ENCODE measurements at regions not wholly inside any gene's neighbourhood (a gene's known extent, or its start where the extent isn't known, plus 50 kb on each side); places are given as distances from the start of the nearest gene placed in this dataset.

DNA sequence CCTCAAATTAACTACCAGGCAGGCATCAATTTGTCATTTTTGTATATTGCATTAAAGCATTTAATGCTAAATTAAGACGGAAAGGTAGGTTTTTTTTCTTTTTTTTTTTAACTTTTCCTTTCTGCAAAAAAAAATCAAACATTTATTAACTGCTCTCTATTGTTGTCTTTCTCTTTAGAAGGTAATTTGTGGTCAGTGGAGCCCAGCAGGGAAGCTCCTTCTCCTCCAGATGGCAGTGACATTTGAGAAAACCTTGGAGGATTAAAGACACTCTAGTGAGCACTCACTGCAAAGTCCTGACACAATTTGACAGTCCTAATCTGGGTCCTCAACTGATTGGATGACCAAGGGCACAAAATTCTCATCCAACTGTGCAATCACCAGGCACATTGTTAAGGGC lies 102.4 kb downstream of the SLIT2 start:
- DNase-seq = peak; percentile 13

DNA sequence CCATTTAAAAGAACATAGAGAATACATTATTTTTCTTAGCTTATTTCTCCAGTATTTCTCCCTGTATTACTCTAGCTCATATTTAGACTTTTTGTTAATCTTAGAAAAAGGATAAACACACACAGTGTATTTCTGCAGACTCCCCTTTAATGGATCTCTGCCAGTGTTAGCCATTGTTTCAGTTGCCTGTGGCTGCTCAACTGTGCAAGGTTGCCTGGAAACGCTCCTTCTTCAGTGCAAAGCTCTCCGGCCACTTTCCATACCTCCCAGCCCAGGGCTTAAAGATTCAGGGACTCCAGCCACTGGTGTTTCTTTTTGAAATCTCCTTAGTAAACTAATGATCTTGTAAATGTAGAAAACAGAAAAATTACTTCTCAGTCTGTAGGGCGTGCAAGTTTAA lies 104.9 kb downstream of the SLIT2 start:
- DNase-seq = peak; percentile 43

DNA sequence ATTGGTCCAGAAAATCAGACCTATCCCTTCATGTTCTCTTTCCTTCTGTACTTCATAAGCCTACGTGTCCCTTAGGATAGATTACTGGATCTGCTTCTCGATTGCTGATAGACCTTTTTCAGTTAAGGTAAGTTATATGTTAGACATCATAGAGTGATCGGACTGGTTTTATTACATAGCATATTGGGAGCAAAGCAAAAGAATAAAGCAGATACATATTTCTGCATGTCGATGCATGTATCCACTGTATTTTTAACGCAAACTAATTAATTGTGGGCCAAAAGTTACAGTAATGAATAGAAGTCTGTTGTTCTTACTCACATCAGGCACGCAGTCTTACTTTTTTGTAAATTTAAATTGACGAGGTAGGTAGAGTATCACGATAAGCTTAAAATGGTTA lies 106.4 kb downstream of the SLIT2 start:
- no peak for DNase-seq

DNA sequence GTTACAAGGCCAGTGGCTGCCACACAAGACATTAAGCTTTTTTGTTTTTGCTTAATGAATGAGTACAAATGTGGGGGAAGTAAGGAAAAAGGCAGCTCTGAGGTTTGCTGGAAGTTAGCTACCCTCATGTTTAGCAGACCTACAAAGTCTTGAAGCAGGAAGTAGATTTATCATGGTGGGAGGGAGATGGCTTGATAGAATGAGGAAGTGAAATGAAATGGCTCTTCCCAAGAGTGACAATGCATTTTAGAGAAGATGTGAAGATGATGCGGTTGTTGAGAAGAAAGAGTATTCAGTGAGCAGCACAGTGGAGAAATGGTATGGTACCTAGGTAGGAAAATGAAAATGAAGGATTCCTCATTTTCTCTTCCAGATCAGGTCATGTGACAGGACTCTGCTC lies 108.0 kb downstream of the SLIT2 start:
- DNase-seq = no peak

DNA sequence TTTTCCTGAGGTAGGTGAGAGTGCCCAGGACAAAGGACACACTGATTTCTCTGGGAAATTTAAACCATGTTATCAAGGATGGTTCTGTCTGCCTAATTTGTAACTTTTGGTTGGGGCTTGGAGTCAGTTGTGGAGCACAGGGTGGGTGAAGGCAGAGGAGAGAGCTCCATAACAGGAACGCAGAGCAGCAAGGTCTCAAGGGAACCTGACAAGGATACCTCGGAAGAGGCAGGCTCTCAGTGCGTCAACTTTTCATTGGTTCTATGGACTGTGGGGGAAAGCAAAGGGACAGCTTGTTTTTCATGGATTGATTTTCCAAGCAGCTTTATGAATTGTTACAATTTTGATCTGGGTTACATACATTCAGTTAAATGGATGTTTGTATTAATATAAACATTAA lies 110.4 kb downstream of the SLIT2 start:
- DNase-seq = no peak

DNA sequence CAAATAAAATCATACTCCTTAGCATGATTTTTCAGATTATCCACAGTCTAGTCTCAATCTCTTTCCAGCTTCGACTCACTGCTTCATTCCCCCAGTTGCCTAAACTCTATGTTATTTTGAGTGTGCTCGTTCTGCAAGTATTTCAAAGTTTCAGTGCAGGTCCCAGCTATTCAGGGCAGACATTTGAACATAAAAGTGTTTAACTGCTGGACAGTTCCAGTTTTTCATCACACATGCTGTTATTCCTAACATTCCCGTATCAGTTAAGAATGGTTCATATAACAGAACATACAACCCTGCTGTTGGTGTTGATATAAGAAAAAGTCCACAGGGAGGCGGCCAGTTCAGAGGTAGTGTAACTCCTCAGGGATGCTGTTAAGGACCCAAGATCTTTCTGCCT lies 113.3 kb downstream of the SLIT2 start:
- DNase-seq = no peak

DNA sequence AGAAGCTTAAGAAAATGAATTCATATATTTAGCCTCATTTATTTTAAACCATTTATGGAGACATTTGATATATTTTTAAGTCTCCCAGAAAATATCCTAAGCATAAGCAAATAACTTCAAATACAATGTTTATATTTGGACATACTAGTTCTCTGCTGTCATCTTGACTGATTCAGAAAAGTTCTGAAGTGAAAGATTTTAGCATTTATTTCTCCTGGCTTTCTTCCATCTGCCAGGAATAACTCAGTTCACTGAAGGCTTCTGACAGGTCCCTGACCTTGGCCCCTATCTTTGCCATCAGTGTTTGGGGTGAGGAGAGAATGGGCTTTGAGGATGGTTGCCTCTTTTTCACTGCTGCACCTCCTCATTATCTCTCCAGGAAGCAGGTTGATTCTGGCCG lies 115.7 kb downstream of the SLIT2 start:
- DNase-seq = no peak

DNA sequence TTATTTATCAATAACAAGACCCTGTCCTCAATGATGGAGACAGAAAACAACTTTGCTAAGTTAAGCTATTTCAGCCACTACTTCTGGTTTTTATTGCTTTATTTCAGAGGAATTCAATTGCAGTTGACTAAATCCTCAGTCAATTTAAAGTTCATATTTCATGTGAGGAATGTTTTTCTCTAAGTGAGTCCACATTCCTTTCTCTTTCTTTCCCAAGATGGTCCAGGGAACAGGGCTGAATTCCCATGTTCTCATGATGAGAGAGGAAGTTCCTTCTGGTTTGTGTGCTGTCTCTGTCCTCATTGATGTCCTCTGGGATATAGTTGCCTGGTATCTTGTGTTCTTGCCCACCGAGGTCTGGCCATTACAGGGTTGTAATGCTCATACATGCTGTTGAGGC lies 117.2 kb downstream of the SLIT2 start:
- DNase-seq = no peak

DNA sequence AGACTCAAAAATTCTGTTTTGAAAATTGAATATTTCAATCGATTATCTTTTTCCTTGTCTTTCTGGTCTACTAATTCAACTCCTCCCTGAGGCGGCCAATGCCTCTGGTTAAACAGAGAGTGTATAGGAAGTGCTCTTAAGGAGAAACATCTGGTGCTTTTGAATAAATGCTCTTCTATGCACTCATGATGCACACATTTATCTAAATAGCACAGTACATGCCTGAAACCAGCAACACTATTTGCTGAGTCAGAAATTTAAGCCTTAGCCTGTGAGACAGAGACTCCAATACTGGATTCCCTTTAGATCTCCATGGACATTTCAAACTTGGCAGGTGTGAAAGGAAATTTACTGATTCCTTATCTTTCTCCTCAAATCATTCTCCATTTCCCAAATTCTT lies 118.6 kb downstream of the SLIT2 start:
- no peak for DNase-seq

DNA sequence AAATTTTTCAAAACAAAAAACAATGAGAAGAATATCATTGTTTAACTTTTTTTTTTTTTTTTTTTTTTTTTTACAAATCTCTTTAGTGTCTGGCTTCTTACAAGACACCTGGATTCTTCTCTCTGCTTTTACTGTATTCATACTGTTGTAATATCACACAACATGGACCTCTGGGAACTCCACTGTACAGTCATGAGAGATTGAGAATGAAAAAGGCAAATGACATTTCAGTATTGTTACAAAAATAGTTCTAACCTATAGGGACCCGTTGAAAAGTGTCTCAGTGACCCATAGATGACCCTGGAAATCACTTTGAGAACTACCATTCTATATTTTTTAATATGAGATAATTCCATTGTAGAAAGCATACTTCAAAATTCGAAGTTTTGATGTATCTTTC lies 124.4 kb downstream of the SLIT2 start:
- DNase-seq = no peak

DNA sequence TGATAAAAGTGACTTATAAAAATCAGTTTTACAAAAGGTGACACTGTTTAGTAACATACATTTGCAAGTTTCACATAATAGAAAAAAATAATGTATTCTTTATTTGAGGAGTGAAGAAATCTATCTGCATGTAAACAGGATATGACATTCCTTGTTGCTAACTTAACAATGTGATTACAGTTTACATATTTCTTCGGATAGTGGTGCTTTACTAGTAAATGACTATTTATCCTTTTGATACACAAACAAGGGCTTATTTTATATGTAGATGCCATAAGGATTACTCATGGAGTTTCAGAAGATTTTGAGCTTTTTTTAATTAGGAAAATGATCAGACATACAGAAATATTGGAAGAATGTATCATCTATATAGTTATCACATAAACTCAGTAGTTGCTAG lies 126.5 kb downstream of the SLIT2 start:
- DNase-seq = no peak

DNA sequence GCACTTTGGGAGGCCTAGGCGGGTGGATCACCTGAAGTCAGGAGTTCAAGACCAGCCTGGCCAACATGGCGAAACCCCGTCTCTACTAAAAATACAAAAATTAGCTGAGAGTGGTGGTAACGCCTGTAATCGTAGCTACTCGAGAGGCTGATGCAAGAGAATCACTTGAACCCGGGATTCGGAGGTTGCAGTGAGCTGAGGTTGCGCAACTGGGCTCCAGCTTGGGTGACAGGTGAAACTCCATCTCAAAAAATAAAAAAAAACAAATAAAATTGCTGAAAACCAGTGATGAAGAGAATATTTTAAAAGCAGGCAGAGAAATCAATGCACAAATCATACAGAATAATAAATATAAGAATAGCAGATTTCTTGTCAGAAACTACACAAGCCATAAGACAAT lies 129.3 kb downstream of the SLIT2 start:
- no peak for DNase-seq

DNA sequence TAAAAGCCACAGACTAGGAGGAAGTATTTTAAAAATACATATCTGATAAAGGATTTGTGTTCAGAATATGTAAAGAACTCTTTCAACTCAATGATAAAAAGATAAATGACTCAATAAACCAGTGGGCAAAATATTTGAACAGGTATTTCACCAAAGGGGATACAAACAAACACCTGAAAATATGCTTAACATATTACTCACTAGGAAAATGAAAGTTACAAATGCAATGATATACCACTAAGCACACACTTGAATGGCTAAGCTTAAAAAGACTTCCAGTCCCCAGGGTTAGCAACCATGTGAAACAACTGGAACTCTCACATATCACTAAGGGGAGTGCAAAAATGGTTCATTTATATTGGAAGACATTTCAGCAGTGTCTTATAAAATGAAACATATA lies 131.6 kb downstream of the SLIT2 start:
- DNase-seq = no peak

DNA sequence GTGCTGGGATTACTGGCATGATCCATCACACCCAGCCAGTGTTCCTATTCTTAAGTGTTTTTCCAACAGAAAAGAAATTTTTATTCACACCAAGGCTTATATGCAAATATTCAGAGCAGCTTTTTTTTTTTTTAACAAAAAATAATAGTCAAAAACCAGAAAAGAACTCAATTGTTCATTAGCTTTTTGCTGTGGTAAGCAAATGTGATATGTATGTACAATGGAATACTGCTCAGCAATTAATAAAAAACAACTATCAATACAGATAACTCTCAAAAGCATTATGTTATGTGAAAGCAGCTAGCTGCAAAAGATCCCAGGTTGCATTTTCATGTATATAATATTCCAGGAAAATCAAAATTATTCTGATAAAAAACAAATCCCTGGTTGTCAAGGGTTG lies 132.3 kb downstream of the SLIT2 start:
- DNase-seq = no peak

DNA sequence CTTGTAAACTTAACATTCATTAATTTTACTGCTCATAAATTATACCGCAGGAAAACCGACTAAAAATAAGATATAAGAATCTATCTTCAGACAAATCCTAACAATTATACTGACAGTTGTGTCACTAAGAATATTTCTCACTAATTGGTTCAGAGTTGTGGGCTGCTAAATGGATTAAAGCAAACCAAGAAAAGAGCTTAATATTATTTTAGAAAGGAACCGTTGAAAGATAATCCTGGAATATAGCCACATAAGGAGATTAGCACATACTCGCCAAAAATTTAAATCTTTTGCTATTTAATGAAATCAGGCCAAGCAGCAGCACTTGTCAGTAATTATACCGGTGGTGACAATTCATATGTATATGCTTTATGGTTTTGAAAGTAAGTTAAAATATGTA lies 132.8 kb downstream of the SLIT2 start:
- DNase-seq = no peak

DNA sequence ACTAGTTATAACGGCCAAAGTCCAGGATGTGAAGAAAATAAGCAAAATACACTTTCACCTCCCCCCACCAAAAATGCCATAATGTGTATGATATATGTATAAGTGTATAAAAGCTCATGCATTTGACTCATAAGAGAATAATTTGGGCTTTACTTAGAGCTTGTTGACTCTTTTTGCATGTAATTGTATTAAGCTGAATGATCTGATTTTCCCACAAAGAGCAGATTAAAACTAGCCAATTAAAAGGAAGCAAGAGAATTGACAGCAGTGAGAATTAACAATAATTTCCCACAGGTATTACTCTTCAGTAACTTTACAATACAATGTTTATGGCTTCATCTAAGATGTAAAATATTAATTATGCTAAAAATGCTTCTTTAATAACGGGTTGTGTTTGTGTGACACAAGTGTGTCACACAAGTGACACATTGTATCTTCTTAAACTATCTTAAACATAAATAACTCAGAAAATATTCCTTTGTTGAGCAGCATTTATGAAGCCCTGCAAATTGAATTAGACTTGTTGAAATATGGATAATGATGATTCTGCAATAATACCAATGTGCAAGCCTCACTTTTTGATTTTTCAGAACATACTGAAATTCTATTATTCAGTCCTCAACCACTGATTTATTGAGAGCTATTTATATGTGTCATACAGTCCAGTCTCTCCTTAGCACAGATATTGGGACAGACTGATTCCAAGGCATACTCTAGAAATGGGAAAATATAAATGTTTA lies 134.5 kb downstream of the SLIT2 start:
- DNase-seq = no peak

DNA sequence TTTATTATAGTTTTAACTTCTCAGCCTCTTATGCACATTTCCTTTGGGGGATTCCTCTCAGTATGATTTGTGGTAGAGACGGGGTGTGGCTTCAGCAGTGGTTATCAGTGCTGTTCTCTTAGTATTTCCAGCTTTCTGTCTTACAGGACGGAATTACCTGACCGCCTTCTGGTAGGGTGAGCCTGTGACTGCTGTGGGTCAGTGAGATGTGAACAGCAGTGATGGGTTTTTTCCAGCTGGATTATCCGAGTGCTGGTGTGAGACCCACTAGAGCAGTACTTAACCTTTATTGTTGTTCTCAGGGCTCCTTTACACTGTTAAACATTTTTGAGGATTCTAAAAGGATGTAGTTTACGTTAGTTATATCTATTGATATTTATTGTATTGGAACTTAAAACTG lies 135.2 kb downstream of the SLIT2 start:
- DNase-seq = no peak

DNA sequence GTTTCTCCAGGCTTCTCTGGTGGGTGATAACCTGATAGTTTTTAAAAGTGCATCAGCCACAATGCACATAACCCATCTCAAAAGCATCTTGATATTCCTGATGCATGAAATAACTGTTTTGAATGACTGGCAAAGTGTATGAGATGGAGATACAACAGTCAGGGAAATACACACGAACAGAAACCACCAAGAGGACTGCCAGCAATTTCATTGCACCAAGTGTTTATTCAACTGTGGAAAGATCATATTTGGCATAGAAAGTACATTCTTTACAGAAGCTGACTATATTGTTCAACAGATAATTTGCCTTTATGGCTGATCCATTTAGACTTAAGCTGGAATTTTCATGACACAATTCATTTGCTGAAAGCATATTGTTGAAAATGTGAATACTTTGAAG lies 139.5 kb downstream of the SLIT2 start:
- no peak for DNase-seq

DNA sequence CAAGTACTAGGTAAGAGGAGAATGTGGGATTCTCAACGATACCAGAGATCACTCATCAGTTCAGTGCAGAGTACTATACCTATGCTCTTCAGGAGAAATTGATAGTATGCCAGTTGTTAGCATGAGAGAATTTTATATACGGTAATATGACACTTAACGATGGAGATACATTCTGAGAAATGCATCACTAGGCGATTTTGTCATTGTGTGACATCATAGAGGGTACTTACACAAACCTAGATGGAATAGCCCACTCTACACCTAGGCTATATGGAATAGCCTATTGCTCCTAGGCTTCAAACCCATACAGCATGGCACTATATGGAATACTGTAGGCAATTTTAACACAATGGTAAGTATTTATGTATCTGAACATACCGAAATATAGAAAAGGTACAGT lies 140.2 kb downstream of the SLIT2 start:
- no peak for DNase-seq

DNA sequence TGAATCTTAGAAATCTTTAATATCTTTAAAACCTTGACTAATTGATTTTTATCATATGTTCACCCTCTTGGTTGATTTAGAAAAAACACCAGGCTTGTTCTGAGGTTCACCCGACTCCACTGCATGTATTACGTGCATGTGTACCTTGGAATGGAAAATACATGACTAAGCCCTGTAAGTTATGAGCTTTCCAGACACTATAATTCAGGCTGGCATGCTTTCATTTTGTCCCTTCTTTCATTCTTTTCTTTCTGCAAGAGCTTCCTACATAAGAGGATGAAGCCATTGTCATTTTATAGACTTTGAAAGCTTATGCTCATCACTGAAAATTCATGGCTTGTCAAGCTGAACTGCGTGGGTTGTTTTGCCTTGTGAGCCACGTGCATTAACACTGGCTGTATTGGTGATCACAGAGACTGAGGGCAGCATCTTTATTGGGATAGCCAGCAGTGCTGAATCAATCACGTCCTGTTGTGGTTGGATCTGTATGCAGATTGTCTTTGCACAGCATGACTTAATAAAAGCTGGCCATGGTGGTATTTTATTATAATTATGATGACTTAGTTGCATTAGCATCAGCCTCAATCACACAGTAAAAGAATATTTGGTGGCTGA lies 141.9 kb downstream of the SLIT2 start:
- DNase-seq = no peak

DNA sequence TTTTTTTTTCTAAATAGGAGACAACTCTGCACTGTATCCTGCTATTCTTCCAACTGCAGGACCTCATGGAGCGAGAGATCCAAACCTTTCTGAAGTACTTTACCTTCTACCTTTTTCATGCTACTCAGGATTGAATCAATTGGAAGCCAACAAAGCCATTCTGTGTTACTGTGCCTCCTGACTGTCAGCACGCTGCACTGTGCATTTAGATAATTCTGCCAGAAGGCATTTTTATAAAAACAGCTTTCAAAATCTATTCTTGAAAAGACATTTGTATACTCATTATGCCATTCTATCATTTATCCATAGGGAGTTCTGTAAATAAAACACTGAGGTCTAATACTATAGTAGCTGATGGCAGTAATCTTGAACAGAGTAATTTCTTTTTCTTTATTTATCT lies 142.8 kb downstream of the SLIT2 start:
- DNase-seq = no peak

DNA sequence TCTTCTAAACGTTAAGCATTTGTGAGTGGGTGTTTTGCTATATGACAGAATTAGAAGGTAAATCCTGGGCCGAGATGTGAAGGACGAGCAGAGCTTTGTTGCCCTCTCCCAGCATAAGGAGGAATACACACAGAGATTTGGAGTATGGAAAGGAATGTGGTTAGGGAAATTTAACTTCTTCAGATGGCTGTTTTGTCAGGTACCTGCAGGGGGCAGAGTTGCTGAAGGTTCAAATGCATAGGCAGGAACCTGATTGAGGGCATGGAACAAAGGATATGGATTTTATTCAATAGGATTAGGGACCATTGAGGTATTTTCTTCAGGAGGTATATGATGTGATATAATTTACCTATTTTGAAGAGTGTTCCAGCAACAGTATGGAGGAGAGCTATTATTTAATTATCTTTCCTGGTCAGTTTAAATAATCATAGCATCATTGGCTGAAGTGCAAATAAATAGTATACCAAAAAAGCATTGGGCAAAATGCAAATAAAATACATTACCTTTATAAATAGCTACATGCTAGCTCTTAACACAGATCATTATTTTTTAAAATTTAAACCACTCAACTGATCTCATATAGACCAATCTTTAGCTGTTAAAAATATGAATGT lies 143.6 kb downstream of the SLIT2 start:
- peak; percentile 12 for DNase-seq

DNA sequence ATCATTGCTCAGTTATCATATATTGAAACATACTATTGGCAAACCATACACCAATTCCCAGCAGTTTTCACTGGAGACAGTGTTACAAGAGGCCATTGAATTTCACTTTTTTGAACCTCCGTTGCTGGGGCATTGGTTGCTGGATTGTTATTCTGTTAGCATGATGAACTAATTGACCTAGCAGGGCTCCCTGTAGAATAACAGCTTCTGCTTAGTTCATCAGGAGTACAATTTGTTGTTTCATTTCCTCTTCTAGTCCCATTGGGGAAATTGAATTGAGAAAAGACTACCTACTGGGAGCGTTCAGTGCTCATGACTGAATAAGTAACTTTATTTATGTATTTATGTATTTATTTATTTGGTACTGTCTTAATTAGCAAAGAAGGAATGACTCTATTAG lies 151.6 kb downstream of the SLIT2 start:
- no peak for DNase-seq

DNA sequence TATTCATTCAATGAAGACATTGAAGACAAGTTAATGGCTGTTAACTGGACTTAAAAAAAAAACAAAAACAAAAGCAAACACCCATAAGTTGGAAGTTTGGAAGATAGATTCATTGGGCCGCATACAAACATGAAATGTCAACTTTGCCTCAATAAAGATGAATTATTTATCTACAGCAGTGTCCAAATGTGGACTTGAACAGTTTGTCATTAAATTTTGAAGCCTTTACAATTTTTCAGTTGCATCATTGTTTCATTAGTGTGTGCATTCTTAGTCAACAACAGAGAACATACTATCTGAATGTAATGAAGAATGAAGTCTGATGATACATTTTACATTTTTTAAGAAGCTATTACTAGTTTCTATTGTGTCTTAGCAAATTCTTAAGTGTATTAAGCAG lies 152.1 kb downstream of the SLIT2 start:
- DNase-seq = no peak

DNA sequence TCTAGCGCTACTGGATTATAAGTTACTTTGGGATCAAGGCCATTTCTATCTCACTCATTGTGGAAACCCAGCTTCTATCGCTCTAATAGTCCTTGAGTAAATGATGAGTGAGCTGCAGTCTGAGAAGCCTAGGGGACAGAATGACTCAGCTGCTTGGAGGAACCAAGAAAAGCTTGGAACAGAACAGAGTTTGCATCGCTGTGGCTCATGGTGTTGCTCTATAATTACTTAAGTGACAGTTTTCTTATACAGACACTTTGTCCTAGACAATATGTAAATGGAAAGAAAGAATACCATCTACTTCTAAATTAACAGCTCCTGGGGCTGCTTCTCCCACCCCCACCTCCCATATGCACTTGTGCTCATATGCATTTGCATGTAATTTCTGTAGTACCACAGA lies 156.9 kb downstream of the SLIT2 start:
- no peak for DNase-seq
